RWPE2 (cell line): ENCODE measurements at regions not wholly inside any gene's neighbourhood (a gene's known extent, or its start where the extent isn't known, plus 50 kb on each side); places are given as distances from the start of the nearest gene placed in this dataset.
"Not testable (repeated sequence)": the region's sequence is repeated elsewhere in the genome, so short reads cannot be mapped to it uniquely, and the experiment has no call there.

Experiments
- ATAC-seq: fragments of 200-7000 bp; cut with Tn5 transposase; 3 replicates; pipeline ENCODE4 v1.9.1; 2021; ENCODE audit warnings: low read depth
- DNase-seq: peaks from one replicate; pipeline ENCODE4 v3.0.0-alpha.2; 2020; ENCODE audit warnings: low spot score
- H3K27ac ChIP-seq: fragments of 450-650 bp; 2 replicates; pipeline ENCODE4 v1.5.1; 2017; ENCODE audit warnings: mild to moderate bottlenecking; ENCODE audit not compliant: poor library complexity, severe bottlenecking
- H3K27me3 ChIP-seq: fragments of 250-450 bp; sonication (Bioruptor Pico); 2 replicates; pipeline ENCODE4 v1.5.1; 2021; ENCODE audit warnings: mild to moderate bottlenecking, moderate library complexity; ENCODE audit not compliant: insufficient read depth, poor library complexity, severe bottlenecking
- H3K36me3 ChIP-seq: fragments of 250-450 bp; sonication (Bioruptor Pico); 2 replicates; pipeline ENCODE4 v1.5.1; 2020; ENCODE audit warnings: low read depth, mild to moderate bottlenecking, moderate library complexity
- H3K4me1 ChIP-seq: fragments of 250-450 bp; sonication (Bioruptor Pico); 2 replicates; pipeline ENCODE4 v1.5.1; 2021; ENCODE audit warnings: mild to moderate bottlenecking, moderate library complexity; ENCODE audit not compliant: insufficient read depth, poor library complexity, severe bottlenecking
- H3K4me3 ChIP-seq: fragments of 250-450 bp; sonication (Bioruptor Pico); 2 replicates; pipeline ENCODE4 v1.5.1; 2021; ENCODE audit warnings: mild to moderate bottlenecking, moderate library complexity; ENCODE audit not compliant: severe bottlenecking
- H3K9me3 ChIP-seq: fragments of 250-450 bp; sonication (Bioruptor Pico); 2 replicates; pipeline ENCODE4 v1.5.1; 2021; ENCODE audit warnings: mild to moderate bottlenecking, moderate library complexity; ENCODE audit not compliant: severe bottlenecking
- TF ChIP-seq, protein P1 (sequence below): fragments of 450-650 bp; IDR thresholded peaks from one replicate; pipeline ENCODE4 v1.5.1; 2017; ENCODE audit warnings: mild to moderate bottlenecking, moderate library complexity; ENCODE audit not compliant: poor library complexity, severe bottlenecking

DNA sequence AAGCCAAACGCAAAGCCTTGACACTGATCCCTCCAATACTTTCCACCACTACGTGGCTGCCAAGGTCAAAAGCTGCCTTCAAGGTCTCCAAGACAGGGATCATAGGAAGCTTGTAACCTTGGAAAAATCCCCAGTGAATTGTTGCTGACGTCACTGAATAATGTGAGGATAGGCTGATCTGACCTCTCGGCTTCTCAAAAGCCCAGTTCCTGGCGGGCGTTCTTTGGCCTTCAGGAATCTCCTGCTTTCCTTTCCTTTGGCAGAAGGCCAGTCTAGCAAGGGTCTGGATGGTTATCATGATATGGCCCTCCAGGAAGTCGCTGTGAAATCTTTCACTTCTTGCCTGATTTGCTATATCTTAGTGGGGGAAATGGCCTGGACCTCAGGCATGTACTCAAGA, 61.4 kb upstream of the TNFAIP3 start:
- Histone ChIP-seq H3K36me3 (no peaks in the 10 kb centered on the region), H3K9me3 (no peaks in the 10 kb centered on the region), H3K27me3 (no peaks in the 10 kb centered on the region), H3K4me3 (no peak overlapping the region), H3K4me1 (peaks cover 27% of the 10 kb centered on the region), H3K27ac (no peak overlapping the region)
- no peak for DNase-seq
- no peak for ATAC-seq
- TF ChIP-seq, protein P1, sequence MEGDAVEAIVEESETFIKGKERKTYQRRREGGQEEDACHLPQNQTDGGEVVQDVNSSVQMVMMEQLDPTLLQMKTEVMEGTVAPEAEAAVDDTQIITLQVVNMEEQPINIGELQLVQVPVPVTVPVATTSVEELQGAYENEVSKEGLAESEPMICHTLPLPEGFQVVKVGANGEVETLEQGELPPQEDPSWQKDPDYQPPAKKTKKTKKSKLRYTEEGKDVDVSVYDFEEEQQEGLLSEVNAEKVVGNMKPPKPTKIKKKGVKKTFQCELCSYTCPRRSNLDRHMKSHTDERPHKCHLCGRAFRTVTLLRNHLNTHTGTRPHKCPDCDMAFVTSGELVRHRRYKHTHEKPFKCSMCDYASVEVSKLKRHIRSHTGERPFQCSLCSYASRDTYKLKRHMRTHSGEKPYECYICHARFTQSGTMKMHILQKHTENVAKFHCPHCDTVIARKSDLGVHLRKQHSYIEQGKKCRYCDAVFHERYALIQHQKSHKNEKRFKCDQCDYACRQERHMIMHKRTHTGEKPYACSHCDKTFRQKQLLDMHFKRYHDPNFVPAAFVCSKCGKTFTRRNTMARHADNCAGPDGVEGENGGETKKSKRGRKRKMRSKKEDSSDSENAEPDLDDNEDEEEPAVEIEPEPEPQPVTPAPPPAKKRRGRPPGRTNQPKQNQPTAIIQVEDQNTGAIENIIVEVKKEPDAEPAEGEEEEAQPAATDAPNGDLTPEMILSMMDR: no peak

DNA sequence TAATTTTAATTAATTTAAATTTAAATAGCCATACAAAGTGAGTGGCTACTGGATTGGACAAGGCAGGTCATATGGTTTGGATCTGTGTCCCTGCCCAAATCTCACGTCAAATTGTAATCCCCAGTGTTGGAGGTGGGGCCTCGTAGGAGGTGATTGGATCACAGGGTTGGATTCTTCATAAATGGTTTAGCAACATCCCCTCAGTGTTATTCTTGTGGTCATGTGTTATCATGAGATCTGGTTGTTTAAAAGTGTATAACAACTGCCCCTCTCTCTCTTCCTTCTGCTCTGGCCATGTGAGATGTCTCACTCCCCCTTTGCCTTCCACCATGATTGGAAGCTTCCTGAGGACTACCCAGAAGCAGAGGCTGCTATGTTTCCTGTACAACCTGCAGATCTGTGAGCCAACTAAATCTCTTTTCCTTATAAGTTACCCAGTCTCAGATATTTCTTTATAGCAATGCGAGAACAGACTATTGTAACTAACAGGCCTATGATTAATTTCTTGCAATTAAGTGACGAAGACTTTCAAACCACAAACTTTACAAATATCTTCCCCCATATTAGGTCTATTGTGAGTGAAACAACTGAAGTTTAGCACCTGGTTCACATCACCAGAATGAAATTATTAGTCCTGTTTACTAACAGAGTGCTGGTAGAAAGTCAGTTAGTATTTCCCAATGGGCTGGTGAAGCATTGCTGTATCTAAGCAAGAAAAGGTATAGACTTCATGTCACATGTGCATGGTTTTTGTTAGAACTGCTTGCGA, 60.0 kb upstream of the TNFAIP3 start:
- DNase-seq: no peak
- Histone ChIP-seq H3K27ac (peak overlapping the region; percentile 93), H3K4me1 (peaks cover 42% of the 10 kb centered on the region), H3K4me3 (no peak overlapping the region), H3K36me3 (no peaks in the 10 kb centered on the region), H3K9me3 (no peaks in the 10 kb centered on the region), H3K27me3 (no peaks in the 10 kb centered on the region)
- TF ChIP-seq, protein P1: no peak
- no peak for ATAC-seq

DNA sequence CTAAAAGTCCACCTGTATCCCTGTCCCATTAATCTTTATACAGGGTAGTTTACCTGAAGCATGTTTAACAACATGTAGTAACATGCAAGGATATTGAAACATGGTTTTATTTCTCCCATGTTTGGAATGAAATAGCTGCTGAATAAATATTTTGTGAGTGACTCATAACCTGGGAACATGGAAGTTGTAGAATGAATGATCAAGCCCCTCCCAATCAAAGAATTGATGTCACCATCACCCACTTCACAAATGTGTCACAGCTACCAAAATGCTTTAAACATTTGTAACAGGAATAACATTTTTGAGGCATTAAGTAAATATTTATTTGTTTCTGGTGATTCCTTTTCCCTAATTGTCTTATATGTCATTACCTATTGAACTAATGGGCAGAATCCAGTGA, 58.9 kb upstream of the TNFAIP3 start:
- H3K27ac ChIP-seq: peak overlapping the region; percentile 93
- no peaks in the 10 kb centered on the region for H3K36me3 ChIP-seq
- TF ChIP-seq, protein P1: no peak
- peaks cover 53% of the 10 kb centered on the region for H3K4me1 ChIP-seq
- DNase-seq (no peak), ATAC-seq (peak; percentile 55)
- no peak overlapping the region for H3K4me3 ChIP-seq
- no peaks in the 10 kb centered on the region for H3K27me3 ChIP-seq
- H3K9me3 ChIP-seq: no peaks in the 10 kb centered on the region

DNA sequence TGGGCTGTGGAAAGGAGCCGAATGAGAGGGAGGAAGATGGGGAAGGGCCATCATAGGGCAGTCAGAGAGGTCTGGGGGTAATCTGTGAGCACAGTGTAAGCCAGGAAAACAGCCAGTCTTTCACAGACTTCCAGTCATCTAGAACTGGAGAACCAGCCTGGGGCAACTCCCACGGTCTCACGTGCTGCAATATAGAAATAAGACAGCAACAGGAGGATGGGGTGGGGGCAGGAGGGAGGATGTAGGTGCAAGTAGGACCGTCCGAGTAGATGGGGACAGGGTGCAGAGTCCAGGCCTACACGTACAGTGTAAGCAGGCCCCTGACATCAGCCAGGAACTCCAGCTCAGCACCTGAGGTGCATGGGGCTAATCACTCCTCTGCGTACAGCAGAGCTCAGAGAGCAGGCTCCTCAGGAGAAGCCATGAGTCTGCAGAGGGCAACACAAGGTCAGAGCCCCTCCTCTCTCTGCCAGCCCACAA, 58.2 kb upstream of the TNFAIP3 start:
- Histone ChIP-seq H3K4me3 (no peak overlapping the region), H3K9me3 (no peaks in the 10 kb centered on the region), H3K4me1 (peaks cover 57% of the 10 kb centered on the region), H3K27ac (peak overlapping the region; percentile 93), H3K36me3 (no peaks in the 10 kb centered on the region), H3K27me3 (no peaks in the 10 kb centered on the region)
- ATAC-seq (no peak), DNase-seq (no peak)
- TF ChIP-seq, protein P1: no peak

DNA sequence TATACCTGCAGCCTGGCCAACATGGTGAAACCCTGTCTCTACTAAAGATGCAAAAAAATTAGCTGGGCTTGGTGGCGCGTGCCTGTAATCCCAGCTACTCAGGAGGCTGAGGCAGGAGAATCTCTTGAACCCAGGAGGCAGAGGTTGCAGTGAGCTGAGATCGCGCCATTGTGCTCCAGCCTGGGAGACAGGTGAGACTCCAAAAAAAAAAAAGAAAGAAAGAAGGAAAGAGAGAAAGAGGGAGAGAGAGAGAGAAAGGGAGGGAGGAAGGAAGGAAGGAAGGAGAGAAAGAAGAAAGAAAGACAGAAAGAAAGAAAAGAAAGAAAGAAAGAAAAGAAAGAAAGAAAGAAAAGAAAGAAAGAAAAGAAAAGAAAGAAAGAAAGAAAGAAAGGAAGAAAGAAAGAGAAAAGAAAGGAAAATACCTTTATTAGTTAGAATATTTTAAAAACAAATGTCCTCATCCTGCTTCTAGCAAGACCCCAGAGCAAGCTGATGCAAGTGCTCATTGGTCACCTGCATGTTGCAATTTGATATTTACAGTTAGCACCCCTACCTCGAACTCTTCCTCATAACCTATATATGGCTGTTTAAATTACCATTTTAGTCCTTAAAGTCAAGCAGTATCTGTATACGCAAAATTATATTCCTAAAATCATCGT, 57.0 kb upstream of the TNFAIP3 start:
- H3K9me3 ChIP-seq, DNase-seq, H3K36me3 ChIP-seq, ATAC-seq, H3K4me3 ChIP-seq, H3K27me3 ChIP-seq: not testable (repeated sequence)
- Histone ChIP-seq H3K4me1 (peaks cover 54% of the 10 kb centered on the region), H3K27ac (peak overlapping the region; percentile 93)
